HK-2 (cell line): ENCODE measurements at regions not wholly inside any gene's neighbourhood (a gene's known extent, or its start where the extent isn't known, plus 50 kb on each side); places are given as distances from the start of the nearest gene placed in this dataset.

Experiments
- DNase-seq: peaks from one replicate; pipeline ENCODE4 v3.0.0-alpha.2; 2018; ENCODE audit not compliant: unreplicated experiment

GRCh38 chr6:153231048-153231646 is 100.1 kb upstream of the RGS17 start:
- peak; percentile 29 for DNase-seq

GRCh38 chr6:153218184-153218792 is 87.2 kb upstream of the RGS17 start:
- DNase-seq = no peak

- DNase-seq = no peak
These were observed 85.7 kb upstream of the RGS17 start for GRCh38 chr6:153216789-153217188.

- DNase-seq = no peak
These were observed 84.2 kb upstream of the RGS17 start for GRCh38 chr6:153215242-153215641.

GRCh38 chr6:153214436-153214835 is 83.4 kb upstream of the RGS17 start:
- DNase-seq = no peak

- DNase-seq = no peak
These were observed 79.0 kb upstream of the RGS17 start for GRCh38 chr6:153210083-153210482.

GRCh38 chr6:153208706-153209105 is 77.6 kb upstream of the RGS17 start:
- no peak for DNase-seq

- DNase-seq = no peak
These were observed 76.5 kb upstream of the RGS17 start for GRCh38 chr6:153207617-153208016.

- no peak for DNase-seq
These were observed 75.9 kb upstream of the RGS17 start for GRCh38 chr6:153207006-153207405.

- DNase-seq = no peak
These were observed 62.1 kb upstream of the RGS17 start for GRCh38 chr6:153192943-153193885.

GRCh38 chr6:153183925-153184324 is 52.8 kb upstream of the RGS17 start:
- no peak for DNase-seq
